GM23338 (cell line): ENCODE measurements at regions not wholly inside any gene's neighbourhood (a gene's known extent, or its start where the extent isn't known, plus 50 kb on each side); places are given as distances from the start of the nearest gene placed in this dataset.

ENCODE experiments used
- ATAC-seq: fragments of 200-7000 bp; cut with Tn5 transposase; 3 replicates; pipeline ENCODE4 v1.9.1; 2020
- DNase-seq: peaks from one replicate; pipeline ENCODE4 v3.0.0-alpha.2; 2015; ENCODE audit warnings: low spot score
- H2AFZ ChIP-seq: fragments of 200-600 bp; sonication (generic); 2 replicates; pipeline ENCODE4 v1.8.0; 2016; ENCODE audit warnings: antibody characterized with exemption, mild to moderate bottlenecking, moderate library complexity
- H3F3A ChIP-seq: fragments of 200-600 bp; sonication (generic); replicated peaks from 2 replicates; pipeline ENCODE4 v1.8.0; 2017; ENCODE audit warnings: antibody characterized with exemption, mixed run types, low read depth
- H3K27ac ChIP-seq: fragments of 200-600 bp; sonication (generic); 2 replicates; pipeline ENCODE4 v1.6.1; 2016; ENCODE audit warnings: low read depth
- H3K27me3 ChIP-seq: fragments of 200-600 bp; sonication (generic); 2 replicates; pipeline ENCODE4 v1.8.0; 2016; ENCODE audit warnings: mild to moderate bottlenecking, mixed run types, moderate library complexity; ENCODE audit not compliant: insufficient read depth
- H3K36me3 ChIP-seq: fragments of 200-600 bp; sonication (generic); 2 replicates; pipeline ENCODE4 v1.8.0; 2016; ENCODE audit warnings: mild to moderate bottlenecking; ENCODE audit not compliant: insufficient read depth
- H3K4me1 ChIP-seq: fragments of 200-600 bp; sonication (generic); 2 replicates; pipeline ENCODE4 v1.8.0; 2016; ENCODE audit warnings: mild to moderate bottlenecking, moderate library complexity; ENCODE audit not compliant: insufficient read depth
- H3K4me2 ChIP-seq: fragments of 200-600 bp; sonication (generic); 2 replicates; pipeline ENCODE4 v1.7.1; 2017; ENCODE audit warnings: mixed run types
- H3K4me3 ChIP-seq: fragments of 200-600 bp; sonication (generic); 2 replicates; pipeline ENCODE4 v1.6.1; 2016; ENCODE audit warnings: mixed run types
- H3K79me2 ChIP-seq: fragments of 200-600 bp; sonication (generic); replicated peaks from 2 replicates; pipeline ENCODE4 v1.8.0; 2017; ENCODE audit warnings: mild to moderate bottlenecking; ENCODE audit not compliant: insufficient read depth
- H3K9me2 ChIP-seq: fragments of 200-600 bp; sonication (generic); 2 replicates; pipeline ENCODE4 v1.8.0; 2017; ENCODE audit not compliant: insufficient read depth
- H4K20me1 ChIP-seq: fragments of 200-600 bp; sonication (generic); replicated peaks from 2 replicates; pipeline ENCODE4 v1.8.0; 2017; ENCODE audit warnings: mild to moderate bottlenecking; ENCODE audit not compliant: insufficient read depth
- H3K27ac Mint-ChIP-seq: 2 replicates; pipeline ENCODE4 v1.8.0; 2020; ENCODE audit warnings: inconsistent platforms, mild to moderate bottlenecking, moderate library complexity, mixed read lengths
- H3K27me3 Mint-ChIP-seq: 3 replicates; pipeline ENCODE4 v1.8.0; 2022; ENCODE audit warnings: low read depth, mild to moderate bottlenecking, moderate library complexity, mixed read lengths, inconsistent platforms; ENCODE audit not compliant: insufficient read depth, poor library complexity
- H3K36me3 Mint-ChIP-seq: 3 replicates; pipeline ENCODE4 v1.8.0; 2021; ENCODE audit warnings: low read depth, mild to moderate bottlenecking, inconsistent platforms, moderate library complexity, mixed read lengths
- H3K4me1 Mint-ChIP-seq: 3 replicates; pipeline ENCODE4 v1.8.0; 2020; ENCODE audit warnings: mild to moderate bottlenecking, inconsistent platforms, mixed read lengths
- H3K4me3 Mint-ChIP-seq: 3 replicates; pipeline ENCODE4 v1.8.0; 2021; ENCODE audit warnings: moderate library complexity, mild to moderate bottlenecking, inconsistent platforms, mixed read lengths
- H3K9me3 Mint-ChIP-seq: 3 replicates; pipeline ENCODE4 v1.8.0; 2020; ENCODE audit warnings: moderate library complexity, mild to moderate bottlenecking, inconsistent platforms, mixed read lengths
- CREB1 ChIP-seq: fragments of 250-450 bp; sonication (Bioruptor Pico); IDR thresholded peaks from 2 replicates; pipeline ENCODE4 v1.5.0; 2020; ENCODE audit warnings: low read depth, mild to moderate bottlenecking, moderate library complexity
- ETS1 ChIP-seq: IDR thresholded peaks from 2 replicates; pipeline ENCODE4 v1.6.1; 2016; ENCODE audit warnings: antibody characterized with exemption
- EZH2 ChIP-seq: fragments of 200-600 bp; sonication (generic); IDR thresholded peaks from one replicate; pipeline ENCODE4 v1.8.0; 2017; ENCODE audit warnings: antibody characterized with exemption, mild to moderate bottlenecking, low read depth; ENCODE audit not compliant: unreplicated experiment
- EZH2phosphoT487 ChIP-seq: fragments of 200-600 bp; sonication (generic); IDR thresholded peaks from one replicate; pipeline ENCODE4 v1.8.1; 2018; ENCODE audit warnings: antibody characterized with exemption; ENCODE audit not compliant: unreplicated experiment
- JUNB ChIP-seq: IDR thresholded peaks from one replicate; pipeline ENCODE4 v1.6.1; 2016; ENCODE audit warnings: antibody characterized with exemption; ENCODE audit not compliant: unreplicated experiment
- NANOG ChIP-seq: IDR thresholded peaks from 2 replicates; pipeline ENCODE4 v1.6.1; 2016; ENCODE audit warnings: antibody characterized with exemption, borderline replicate concordance
- POLR2AphosphoS5 ChIP-seq: IDR thresholded peaks from 2 replicates; pipeline ENCODE4 v1.6.1; 2016; ENCODE audit warnings: antibody characterized with exemption, low read depth
- STAT1 ChIP-seq: IDR thresholded peaks from one replicate; pipeline ENCODE4 v1.6.1; 2016; ENCODE audit warnings: antibody characterized with exemption; ENCODE audit not compliant: unreplicated experiment
- ZNF114 ChIP-seq: fragments of 250-450 bp; sonication (Bioruptor Pico); IDR thresholded peaks from 2 replicates; pipeline ENCODE4 v1.5.0; 2020; ENCODE audit warnings: mild to moderate bottlenecking, moderate library complexity
- ZNF331 ChIP-seq: fragments of 250-450 bp; sonication (Bioruptor Pico); IDR thresholded peaks from 2 replicates; pipeline ENCODE4 v1.5.0; 2020; ENCODE audit warnings: low read depth, mild to moderate bottlenecking, moderate library complexity
- ZNF462 ChIP-seq: fragments of 250-450 bp; sonication (Bioruptor Pico); IDR thresholded peaks from 2 replicates; pipeline ENCODE4 v1.5.0; 2020; ENCODE audit warnings: mild to moderate bottlenecking, moderate library complexity
- TF ChIP-seq, protein P1 (sequence below), 2 experiments: fragments of 200-600 bp in 1 of 2; sonication (generic) in 1 of 2; conservative IDR thresholded peaks; 2 replicates each; pipeline versions ENCODE4 v1.5.1 to v1.6.1; 2016 to 2017; ENCODE audit warnings: antibody characterized with exemption in 2 of 2, low read depth in 2 of 2, mild to moderate bottlenecking in 2 of 2, moderate library complexity in 1 of 2
- TF ChIP-seq, protein P2 (sequence below): IDR thresholded peaks from one replicate; pipeline ENCODE4 v1.6.1; 2018; ENCODE audit warnings: antibody characterized with exemption; ENCODE audit not compliant: unreplicated experiment

GRCh38 chr12:24081092-24081529 lies 131.6 kb upstream of the SOX5 start:
- Histone ChIP-seq H3K9me2 (no peaks in the 10 kb centered on the region), H3F3A (no peaks in the 10 kb centered on the region), H4K20me1 (no peaks in the 10 kb centered on the region), H3K4me3 (no peak overlapping the region), H3K4me1 (no peaks in the 10 kb centered on the region), H2AFZ (no peak overlapping the region), H3K79me2 (no peaks in the 10 kb centered on the region), H3K4me2 (no peak overlapping the region), H3K36me3 (no peaks in the 10 kb centered on the region), H3K27ac (no peak overlapping the region), H3K27me3 (no peaks in the 10 kb centered on the region)
- TF ChIP-seq STAT1 (no peak), JUNB (no peak), POLR2AphosphoS5 (no peak), ZNF331 (no peak), ZNF114 (no peak), EZH2 (no peak), ZNF462 (CRISPR knock-in tag) (no peak), EZH2phosphoT487 (no peak), CREB1 (CRISPR knock-in tag) (no peak), NANOG (no peak), ETS1 (no peak)
- TF ChIP-seq, protein P1, sequence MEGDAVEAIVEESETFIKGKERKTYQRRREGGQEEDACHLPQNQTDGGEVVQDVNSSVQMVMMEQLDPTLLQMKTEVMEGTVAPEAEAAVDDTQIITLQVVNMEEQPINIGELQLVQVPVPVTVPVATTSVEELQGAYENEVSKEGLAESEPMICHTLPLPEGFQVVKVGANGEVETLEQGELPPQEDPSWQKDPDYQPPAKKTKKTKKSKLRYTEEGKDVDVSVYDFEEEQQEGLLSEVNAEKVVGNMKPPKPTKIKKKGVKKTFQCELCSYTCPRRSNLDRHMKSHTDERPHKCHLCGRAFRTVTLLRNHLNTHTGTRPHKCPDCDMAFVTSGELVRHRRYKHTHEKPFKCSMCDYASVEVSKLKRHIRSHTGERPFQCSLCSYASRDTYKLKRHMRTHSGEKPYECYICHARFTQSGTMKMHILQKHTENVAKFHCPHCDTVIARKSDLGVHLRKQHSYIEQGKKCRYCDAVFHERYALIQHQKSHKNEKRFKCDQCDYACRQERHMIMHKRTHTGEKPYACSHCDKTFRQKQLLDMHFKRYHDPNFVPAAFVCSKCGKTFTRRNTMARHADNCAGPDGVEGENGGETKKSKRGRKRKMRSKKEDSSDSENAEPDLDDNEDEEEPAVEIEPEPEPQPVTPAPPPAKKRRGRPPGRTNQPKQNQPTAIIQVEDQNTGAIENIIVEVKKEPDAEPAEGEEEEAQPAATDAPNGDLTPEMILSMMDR (conservative IDR thresholded peaks at IDR 0.05; ENCODE audit: low read depth in 2 of 2), result no peak
- TF ChIP-seq, protein P2, sequence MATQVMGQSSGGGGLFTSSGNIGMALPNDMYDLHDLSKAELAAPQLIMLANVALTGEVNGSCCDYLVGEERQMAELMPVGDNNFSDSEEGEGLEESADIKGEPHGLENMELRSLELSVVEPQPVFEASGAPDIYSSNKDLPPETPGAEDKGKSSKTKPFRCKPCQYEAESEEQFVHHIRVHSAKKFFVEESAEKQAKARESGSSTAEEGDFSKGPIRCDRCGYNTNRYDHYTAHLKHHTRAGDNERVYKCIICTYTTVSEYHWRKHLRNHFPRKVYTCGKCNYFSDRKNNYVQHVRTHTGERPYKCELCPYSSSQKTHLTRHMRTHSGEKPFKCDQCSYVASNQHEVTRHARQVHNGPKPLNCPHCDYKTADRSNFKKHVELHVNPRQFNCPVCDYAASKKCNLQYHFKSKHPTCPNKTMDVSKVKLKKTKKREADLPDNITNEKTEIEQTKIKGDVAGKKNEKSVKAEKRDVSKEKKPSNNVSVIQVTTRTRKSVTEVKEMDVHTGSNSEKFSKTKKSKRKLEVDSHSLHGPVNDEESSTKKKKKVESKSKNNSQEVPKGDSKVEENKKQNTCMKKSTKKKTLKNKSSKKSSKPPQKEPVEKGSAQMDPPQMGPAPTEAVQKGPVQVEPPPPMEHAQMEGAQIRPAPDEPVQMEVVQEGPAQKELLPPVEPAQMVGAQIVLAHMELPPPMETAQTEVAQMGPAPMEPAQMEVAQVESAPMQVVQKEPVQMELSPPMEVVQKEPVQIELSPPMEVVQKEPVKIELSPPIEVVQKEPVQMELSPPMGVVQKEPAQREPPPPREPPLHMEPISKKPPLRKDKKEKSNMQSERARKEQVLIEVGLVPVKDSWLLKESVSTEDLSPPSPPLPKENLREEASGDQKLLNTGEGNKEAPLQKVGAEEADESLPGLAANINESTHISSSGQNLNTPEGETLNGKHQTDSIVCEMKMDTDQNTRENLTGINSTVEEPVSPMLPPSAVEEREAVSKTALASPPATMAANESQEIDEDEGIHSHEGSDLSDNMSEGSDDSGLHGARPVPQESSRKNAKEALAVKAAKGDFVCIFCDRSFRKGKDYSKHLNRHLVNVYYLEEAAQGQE, result no peak
- H3K9me3 Mint-ChIP-seq, result no peaks in the 10 kb centered on the region
- DNase-seq (no peak), ATAC-seq (no peak)
- H3K4me1 Mint-ChIP-seq, result peaks cover 13% of the 10 kb centered on the region
- no peak overlapping the region for H3K27ac Mint-ChIP-seq
- H3K27me3 Mint-ChIP-seq, result no peaks in the 10 kb centered on the region
- no peak overlapping the region for H3K4me3 Mint-ChIP-seq
- no peaks in the 10 kb centered on the region for H3K36me3 Mint-ChIP-seq
